NB4 (cell line): ENCODE measurements at regions not wholly inside any gene's neighbourhood (a gene's known extent, or its start where the extent isn't known, plus 50 kb on each side); places are given as distances from the start of the nearest gene placed in this dataset.

Experiments used
- CTCF ChIP-seq: IDR thresholded peaks from one replicate; pipeline ENCODE4 v1.5.1; 2012; ENCODE audit warnings: low read depth, low read length
- MAX ChIP-seq: IDR thresholded peaks from 2 replicates; pipeline ENCODE4 v1.6.1; 2011; ENCODE audit warnings: low read depth, low read length
- POLR2A ChIP-seq: IDR thresholded peaks from 2 replicates; pipeline ENCODE4 v1.6.1; 2011; ENCODE audit warnings: mild to moderate bottlenecking; ENCODE audit not compliant: insufficient read length; ENCODE audit errors: extremely low read depth

DNA sequence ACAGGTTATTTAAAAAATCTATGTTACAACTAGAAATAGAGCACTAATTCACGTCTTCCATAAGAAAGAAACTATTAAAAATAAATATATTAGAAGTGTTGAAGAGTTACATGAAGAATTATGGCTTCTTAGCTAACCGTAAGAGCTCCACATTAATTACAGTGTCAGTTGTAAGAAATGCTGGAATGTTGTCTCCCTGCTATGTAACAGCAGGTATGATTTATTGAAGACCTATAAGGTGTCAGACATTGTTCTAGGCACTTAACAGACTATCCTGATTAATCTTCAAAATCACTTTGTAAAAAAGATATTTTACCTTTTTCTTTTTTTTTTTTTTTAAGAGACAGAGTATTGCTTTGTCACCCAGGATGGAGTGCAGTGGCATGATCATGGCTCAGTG, 75.8 kb upstream of the NEBL start:
- TF ChIP-seq CTCF = no peak
- TF ChIP-seq POLR2A = no peak
- TF ChIP-seq MAX = no peak
